ENCODE measurements at regions not wholly inside any gene's neighbourhood (a gene's known extent, or its start where the extent isn't known, plus 50 kb on each side); places are given as distances from the start of the nearest gene placed in this dataset.

- H3K9me3 ChIP-seq, result no peaks in the 10 kb centered on the region
- ATAC-seq (no peak), DNase-seq (no peak)
- H3K4me1 ChIP-seq (ENCODE audit: low read depth), result no peaks in the 10 kb centered on the region
- intact Hi-C loops (cut with DNase I, micrococcal nuclease), result no loop called here
- no peaks in the 10 kb centered on the region for H3K36me3 ChIP-seq (ENCODE audit: low read depth)
- TF ChIP-seq CTCF (IDR thresholded peaks at IDR 0.05), result no peak
- H3K4me3 ChIP-seq, result no peak overlapping the region
These were observed 337.8 kb upstream of the DSEL start for GRCh38 chr18:67854340-67854739.

GRCh38 chr18:67846422-67847098 is 330.0 kb upstream of the DSEL start:
- TF ChIP-seq CTCF (IDR thresholded peaks at IDR 0.05), result no peak
- DNase-seq, result no peak
- Histone ChIP-seq H3K4me3 (no peak overlapping the region), H3K4me1 (ENCODE audit: low read depth) (no peaks in the 10 kb centered on the region), H3K36me3 (ENCODE audit: low read depth) (no peaks in the 10 kb centered on the region), H3K9me3 (no peaks in the 10 kb centered on the region)
- ATAC-seq, result no peak
- intact Hi-C loops (cut with DNase I, micrococcal nuclease), result no loop called here

GRCh38 chr18:67845035-67845434 is 328.5 kb upstream of the DSEL start:
- H3K4me3 ChIP-seq, result no peak overlapping the region
- H3K4me1 ChIP-seq (ENCODE audit: low read depth), result no peaks in the 10 kb centered on the region
- TF ChIP-seq CTCF (IDR thresholded peaks at IDR 0.05), result no peak
- no peaks in the 10 kb centered on the region for H3K9me3 ChIP-seq
- ATAC-seq, result no peak
- DNase-seq, result no peak
- intact Hi-C loops (cut with DNase I, micrococcal nuclease), result no loop called here
- H3K36me3 ChIP-seq (ENCODE audit: low read depth), result no peaks in the 10 kb centered on the region

GRCh38 chr18:67840379-67840778 is 323.9 kb upstream of the DSEL start:
- TF ChIP-seq CTCF (IDR thresholded peaks at IDR 0.05), result no peak
- no peak for ATAC-seq
- intact Hi-C loops (cut with DNase I, micrococcal nuclease), result no loop called here

GRCh38 chr18:67818432-67818831 is 301.9 kb upstream of the DSEL start:
- Histone ChIP-seq H3K9me3 (no peaks in the 10 kb centered on the region), H3K4me3 (no peak overlapping the region), H3K36me3 (ENCODE audit: low read depth) (no peaks in the 10 kb centered on the region), H3K4me1 (ENCODE audit: low read depth) (no peaks in the 10 kb centered on the region)
- no peak for TF ChIP-seq CTCF (IDR thresholded peaks at IDR 0.05)
- intact Hi-C loops (cut with DNase I, micrococcal nuclease), result no loop called here
- ATAC-seq (no peak), DNase-seq (no peak)

More at GRCh38 chr18:67840379-67840778, 323.9 kb upstream of the DSEL start:
- DNase-seq, result no peak
- Histone ChIP-seq H3K9me3 (no peaks in the 10 kb centered on the region), H3K4me3 (no peak overlapping the region), H3K4me1 (ENCODE audit: low read depth) (no peaks in the 10 kb centered on the region), H3K36me3 (ENCODE audit: low read depth) (no peaks in the 10 kb centered on the region)

GRCh38 chr18:67815280-67815679 is 298.8 kb upstream of the DSEL start:
- Histone ChIP-seq H3K9me3 (no peaks in the 10 kb centered on the region), H3K4me3 (no peak overlapping the region), H3K4me1 (ENCODE audit: low read depth) (no peaks in the 10 kb centered on the region), H3K36me3 (ENCODE audit: low read depth) (no peaks in the 10 kb centered on the region)
- ATAC-seq, result no peak
- no peak for DNase-seq
- intact Hi-C loops (cut with DNase I, micrococcal nuclease), result no loop called here
- no peak for TF ChIP-seq CTCF (IDR thresholded peaks at IDR 0.05)
